ENCODE measurements at regions not wholly inside any gene's neighbourhood (a gene's known extent, or its start where the extent isn't known, plus 50 kb on each side); places are given as distances from the start of the nearest gene placed in this dataset.
"Not testable (repeated sequence)": the region's sequence is repeated elsewhere in the genome, so short reads cannot be mapped to it uniquely, and the experiment has no call there.

DNA sequence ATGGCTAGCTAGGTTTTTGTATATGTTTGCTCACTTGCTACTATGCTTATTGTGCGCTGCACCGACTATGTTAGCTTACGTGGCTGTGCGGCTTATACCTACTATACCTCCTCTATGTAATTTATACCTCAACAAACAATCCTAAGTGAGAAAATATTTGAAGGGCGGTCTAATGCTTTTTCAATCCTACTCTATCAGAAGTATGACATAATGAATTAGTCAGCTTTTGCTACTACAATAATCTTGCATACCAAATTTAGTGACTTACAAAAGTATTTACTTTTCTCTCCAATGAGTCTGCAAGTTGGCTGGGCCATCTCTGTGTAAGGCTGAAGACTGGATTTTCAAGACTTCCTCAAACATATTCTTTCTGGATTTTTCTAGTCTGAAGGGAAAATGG lies 391.2 kb upstream of the NECTIN3 start:
- no peak overlapping the region for H3K4me3 ChIP-seq (ENCODE audit: control insufficient read depth in 1 of 7, extremely low read depth in 1 of 7, insufficient read depth in 4 of 7, low read depth in 2 of 7, low read length in 6 of 7)
- no peaks in the 10 kb centered on the region for H3K36me3 ChIP-seq (ENCODE audit: control insufficient read depth in 4 of 4, insufficient read depth in 4 of 4, low read length in 3 of 4)
- no peak for DNase-seq
- H3K27me3 ChIP-seq (replicated peaks in 2 of 5; ENCODE audit: control insufficient read depth in 4 of 5, insufficient read depth in 5 of 5, low read length in 4 of 5): no peaks in the 10 kb centered on the region
- CTCF ChIA-PET: no interaction called here
- WGBS (ENCODE audit: insufficient coverage): 73% methylated on average over 5 of the region's 5 CpGs
- POLR2A ChIA-PET: no interaction called here
- H3K4me1 ChIP-seq (ENCODE audit: control extremely low read depth in 1 of 4, control insufficient read depth in 4 of 4, insufficient read depth in 4 of 4, low read length in 3 of 4): no peaks in the 10 kb centered on the region
- H3K27ac ChIP-seq (ENCODE audit: insufficient read depth in 1 of 2, low read depth in 1 of 2, low read length in 2 of 2, poor library complexity in 1 of 2, severe bottlenecking in 2 of 2): no peak overlapping the region
- no peaks in the 10 kb centered on the region for H3K9me3 ChIP-seq (ENCODE audit: control extremely low read depth in 1 of 5, control insufficient read depth in 4 of 5, insufficient read depth in 2 of 5, low read depth in 1 of 5, low read length in 4 of 5)

DNA sequence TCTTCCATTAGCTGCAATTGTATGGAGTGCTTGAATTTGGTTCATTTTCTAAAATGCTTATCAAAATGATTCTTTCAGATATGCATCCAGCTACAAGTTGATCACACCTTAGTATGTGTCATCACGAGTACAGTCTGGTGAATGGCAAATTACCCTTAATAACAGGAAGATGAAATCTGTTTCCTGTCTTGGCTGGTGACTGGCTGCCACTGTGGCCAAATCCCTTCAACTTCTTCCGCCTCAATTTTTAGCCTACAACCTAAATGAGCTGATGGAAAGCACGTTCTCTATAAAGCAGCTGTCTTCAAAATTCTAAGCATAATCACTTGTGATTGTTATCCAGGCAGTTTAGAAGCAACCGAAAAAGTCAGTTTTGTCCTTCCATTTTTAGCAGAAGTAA lies 387.1 kb upstream of the NECTIN3 start:
- ChIA-PET CTCF (no interaction called here), POLR2A (no interaction called here)
- H3K27ac ChIP-seq (ENCODE audit: insufficient read depth in 1 of 2, low read depth in 1 of 2, low read length in 2 of 2, poor library complexity in 1 of 2, severe bottlenecking in 2 of 2): no peak overlapping the region
- H3K36me3 ChIP-seq (ENCODE audit: control insufficient read depth in 4 of 4, insufficient read depth in 4 of 4, low read length in 3 of 4): no peaks in the 10 kb centered on the region
- 93% methylated on average over 2 of the region's 4 CpGs for WGBS (ENCODE audit: insufficient coverage)
- no peaks in the 10 kb centered on the region for H3K9me3 ChIP-seq (ENCODE audit: control extremely low read depth in 1 of 5, control insufficient read depth in 4 of 5, insufficient read depth in 2 of 5, low read depth in 1 of 5, low read length in 4 of 5)
- H3K4me3 ChIP-seq (ENCODE audit: control insufficient read depth in 1 of 7, extremely low read depth in 1 of 7, insufficient read depth in 4 of 7, low read depth in 2 of 7, low read length in 6 of 7): no peak overlapping the region
- no peaks in the 10 kb centered on the region for H3K4me1 ChIP-seq (ENCODE audit: control extremely low read depth in 1 of 4, control insufficient read depth in 4 of 4, insufficient read depth in 4 of 4, low read length in 3 of 4)
- DNase-seq: no peak
- no peaks in the 10 kb centered on the region for H3K27me3 ChIP-seq (replicated peaks in 2 of 5; ENCODE audit: control insufficient read depth in 4 of 5, insufficient read depth in 5 of 5, low read length in 4 of 5)

DNA sequence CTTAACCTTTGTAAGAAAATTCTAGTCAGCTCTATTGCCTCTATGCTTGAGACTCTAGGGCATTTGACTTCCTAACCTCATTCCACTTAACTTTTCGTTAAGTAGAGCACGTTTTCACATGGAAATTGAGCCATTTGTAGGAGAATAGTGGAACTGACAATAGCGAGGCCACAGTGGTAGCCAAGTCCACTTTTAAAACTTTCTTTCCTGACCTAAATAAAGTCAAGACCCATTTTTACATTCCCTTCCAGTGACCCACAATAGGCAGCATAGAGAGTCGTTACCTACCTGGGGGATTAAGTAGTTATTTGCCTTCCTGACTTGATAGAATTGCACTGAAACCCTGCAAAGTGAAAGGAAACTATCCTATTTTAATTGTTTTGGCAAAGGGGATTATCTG lies 386.0 kb upstream of the NECTIN3 start:
- ChIA-PET CTCF (no interaction called here), POLR2A (no interaction called here)
- 66% methylated on average over 3 of the region's 4 CpGs for WGBS (ENCODE audit: insufficient coverage)
- Histone ChIP-seq H3K36me3 (ENCODE audit: control insufficient read depth in 4 of 4, insufficient read depth in 4 of 4, low read length in 3 of 4) (no peaks in the 10 kb centered on the region), H3K4me1 (ENCODE audit: control extremely low read depth in 1 of 4, control insufficient read depth in 4 of 4, insufficient read depth in 4 of 4, low read length in 3 of 4) (no peaks in the 10 kb centered on the region), H3K9me3 (ENCODE audit: control extremely low read depth in 1 of 5, control insufficient read depth in 4 of 5, insufficient read depth in 2 of 5, low read depth in 1 of 5, low read length in 4 of 5) (no peaks in the 10 kb centered on the region), H3K27me3 (replicated peaks in 2 of 5; ENCODE audit: control insufficient read depth in 4 of 5, insufficient read depth in 5 of 5, low read length in 4 of 5) (no peaks in the 10 kb centered on the region), H3K4me3 (ENCODE audit: control insufficient read depth in 1 of 7, extremely low read depth in 1 of 7, insufficient read depth in 4 of 7, low read depth in 2 of 7, low read length in 6 of 7) (no peak overlapping the region), H3K27ac (ENCODE audit: insufficient read depth in 1 of 2, low read depth in 1 of 2, low read length in 2 of 2, poor library complexity in 1 of 2, severe bottlenecking in 2 of 2) (no peak overlapping the region)
- no peak for DNase-seq

DNA sequence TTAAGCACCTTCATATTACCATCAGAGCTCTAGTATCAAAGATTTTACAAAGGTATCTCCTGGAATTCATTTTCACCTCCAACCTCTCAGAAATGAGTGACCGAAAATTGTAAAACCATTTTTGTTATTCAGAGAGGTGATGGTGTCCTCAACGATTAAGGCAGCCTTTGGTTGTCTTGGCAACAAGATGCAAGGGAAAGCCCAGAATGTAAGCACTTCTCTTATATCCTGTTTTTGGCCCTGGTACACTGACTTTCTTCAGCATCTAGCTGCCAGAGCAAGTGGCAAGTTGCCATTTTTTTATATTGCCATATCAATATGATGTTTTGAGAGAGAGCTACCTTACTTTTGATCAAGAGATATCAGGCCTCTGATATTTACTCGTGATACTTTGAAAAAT lies 384.9 kb upstream of the NECTIN3 start:
- WGBS (ENCODE audit: insufficient coverage): 50% methylated on average over 1 of the region's 3 CpGs

DNA sequence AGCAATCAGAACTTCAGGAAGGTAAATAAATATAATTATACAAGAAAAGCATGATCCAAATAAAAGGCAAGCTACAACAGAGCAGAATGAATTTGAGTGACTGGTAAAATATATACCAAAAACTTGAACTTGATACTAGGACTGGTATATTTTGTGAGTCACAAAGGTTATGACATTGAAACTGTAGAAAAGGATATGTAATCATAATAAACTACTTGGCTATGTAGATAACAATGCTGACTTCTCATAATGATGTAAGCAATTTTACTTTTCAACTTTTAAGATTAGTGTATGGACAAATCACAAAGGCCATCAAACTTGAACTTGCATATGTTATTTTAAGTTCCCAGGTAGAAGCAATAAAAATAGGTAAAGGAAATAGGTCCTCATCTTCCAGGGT lies 384.5 kb upstream of the NECTIN3 start:
- H3K27me3 ChIP-seq (replicated peaks in 2 of 5; ENCODE audit: control insufficient read depth in 4 of 5, insufficient read depth in 5 of 5, low read length in 4 of 5): no peaks in the 10 kb centered on the region
- POLR2A ChIA-PET: no interaction called here
- no peak overlapping the region for H3K27ac ChIP-seq (ENCODE audit: insufficient read depth in 1 of 2, low read depth in 1 of 2, low read length in 2 of 2, poor library complexity in 1 of 2, severe bottlenecking in 2 of 2)
- CTCF ChIA-PET: no interaction called here
- H3K9me3 ChIP-seq (ENCODE audit: control extremely low read depth in 1 of 5, control insufficient read depth in 4 of 5, insufficient read depth in 2 of 5, low read depth in 1 of 5, low read length in 4 of 5): no peaks in the 10 kb centered on the region
- no peak overlapping the region for H3K4me3 ChIP-seq (ENCODE audit: control insufficient read depth in 1 of 7, extremely low read depth in 1 of 7, insufficient read depth in 4 of 7, low read depth in 2 of 7, low read length in 6 of 7)
- no peaks in the 10 kb centered on the region for H3K36me3 ChIP-seq (ENCODE audit: control insufficient read depth in 4 of 4, insufficient read depth in 4 of 4, low read length in 3 of 4)
- no peak for DNase-seq
- H3K4me1 ChIP-seq (ENCODE audit: control extremely low read depth in 1 of 4, control insufficient read depth in 4 of 4, insufficient read depth in 4 of 4, low read length in 3 of 4): no peaks in the 10 kb centered on the region

More for the DNA sequence above, 384.9 kb upstream of the NECTIN3 start:
- H3K4me3 ChIP-seq (ENCODE audit: control insufficient read depth in 1 of 7, extremely low read depth in 1 of 7, insufficient read depth in 4 of 7, low read depth in 2 of 7, low read length in 6 of 7): no peak overlapping the region
- H3K27me3 ChIP-seq (replicated peaks in 2 of 5; ENCODE audit: control insufficient read depth in 4 of 5, insufficient read depth in 5 of 5, low read length in 4 of 5): no peaks in the 10 kb centered on the region
- ChIA-PET POLR2A (no interaction called here), CTCF (no interaction called here)
- DNase-seq: no peak
- H3K36me3 ChIP-seq (ENCODE audit: control insufficient read depth in 4 of 4, insufficient read depth in 4 of 4, low read length in 3 of 4): no peaks in the 10 kb centered on the region
- H3K27ac ChIP-seq (ENCODE audit: insufficient read depth in 1 of 2, low read depth in 1 of 2, low read length in 2 of 2, poor library complexity in 1 of 2, severe bottlenecking in 2 of 2): no peak overlapping the region
- H3K9me3 ChIP-seq (ENCODE audit: control extremely low read depth in 1 of 5, control insufficient read depth in 4 of 5, insufficient read depth in 2 of 5, low read depth in 1 of 5, low read length in 4 of 5): no peaks in the 10 kb centered on the region
- H3K4me1 ChIP-seq (ENCODE audit: control extremely low read depth in 1 of 4, control insufficient read depth in 4 of 4, insufficient read depth in 4 of 4, low read length in 3 of 4): no peaks in the 10 kb centered on the region

DNA sequence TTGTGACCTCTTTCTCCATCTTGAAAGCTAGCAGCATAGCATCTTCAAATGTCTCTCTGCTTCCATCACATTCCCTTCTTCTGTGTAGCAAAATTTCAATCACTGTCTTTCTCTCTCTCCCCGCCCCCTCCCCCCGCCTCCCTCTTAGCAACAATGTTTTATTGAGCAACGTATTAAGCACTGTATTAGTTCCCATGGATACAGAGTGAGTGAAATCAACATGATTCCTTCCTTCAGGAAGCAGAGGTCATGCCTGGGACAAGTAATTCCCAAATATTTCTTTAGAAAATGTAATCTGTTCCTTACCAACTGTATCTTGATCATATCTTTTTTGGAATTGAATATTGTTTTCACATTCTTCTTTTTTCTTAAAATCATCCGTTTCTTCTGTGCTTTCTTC lies 373.7 kb upstream of the NECTIN3 start:
- CTCF ChIA-PET: no interaction called here
- Histone ChIP-seq H3K36me3 (ENCODE audit: control insufficient read depth in 4 of 4, insufficient read depth in 4 of 4, low read length in 3 of 4) (no peaks in the 10 kb centered on the region), H3K9me3 (ENCODE audit: control extremely low read depth in 1 of 5, control insufficient read depth in 4 of 5, insufficient read depth in 2 of 5, low read depth in 1 of 5, low read length in 4 of 5) (no peaks in the 10 kb centered on the region), H3K4me3 (ENCODE audit: control insufficient read depth in 1 of 7, extremely low read depth in 1 of 7, insufficient read depth in 4 of 7, low read depth in 2 of 7, low read length in 6 of 7) (no peak overlapping the region), H3K4me1 (ENCODE audit: control extremely low read depth in 1 of 4, control insufficient read depth in 4 of 4, insufficient read depth in 4 of 4, low read length in 3 of 4) (no peaks in the 10 kb centered on the region), H3K27ac (ENCODE audit: insufficient read depth in 1 of 2, low read depth in 1 of 2, low read length in 2 of 2, poor library complexity in 1 of 2, severe bottlenecking in 2 of 2) (no peak overlapping the region), H3K27me3 (replicated peaks in 2 of 5; ENCODE audit: control insufficient read depth in 4 of 5, insufficient read depth in 5 of 5, low read length in 4 of 5) (no peaks in the 10 kb centered on the region)
- no peak for DNase-seq
- WGBS (ENCODE audit: insufficient coverage): 90% methylated on average over 2 of the region's 4 CpGs
- POLR2A ChIA-PET: no interaction called here

DNA sequence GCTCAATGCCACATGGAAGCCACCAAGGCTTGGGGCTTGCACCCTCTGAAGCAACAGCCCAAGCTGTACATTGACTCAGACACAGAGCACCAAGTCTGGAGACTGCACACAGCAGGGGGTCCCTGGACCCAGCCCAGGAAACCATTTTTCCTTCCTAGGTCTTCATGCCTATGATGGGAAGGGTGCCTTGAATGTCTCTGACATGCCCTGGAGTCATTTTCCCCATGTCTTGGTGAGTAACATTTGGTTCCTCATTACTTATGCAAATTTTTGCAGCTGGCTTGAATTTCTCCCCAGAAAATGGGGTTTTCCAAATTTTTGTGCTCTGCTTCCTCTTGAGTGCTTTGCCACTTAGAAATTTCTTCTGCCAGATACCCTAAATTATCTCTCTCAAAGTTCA lies 367.3 kb upstream of the NECTIN3 start:
- H3K27me3 ChIP-seq (replicated peaks in 2 of 5; ENCODE audit: control insufficient read depth in 4 of 5, insufficient read depth in 5 of 5, low read length in 4 of 5); H3K4me3 ChIP-seq (ENCODE audit: control insufficient read depth in 1 of 7, extremely low read depth in 1 of 7, insufficient read depth in 4 of 7, low read depth in 2 of 7, low read length in 6 of 7); H3K36me3 ChIP-seq (ENCODE audit: control insufficient read depth in 4 of 4, insufficient read depth in 4 of 4, low read length in 3 of 4); H3K4me1 ChIP-seq (ENCODE audit: control extremely low read depth in 1 of 4, control insufficient read depth in 4 of 4, insufficient read depth in 4 of 4, low read length in 3 of 4); DNase-seq; H3K9me3 ChIP-seq (ENCODE audit: control extremely low read depth in 1 of 5, control insufficient read depth in 4 of 5, insufficient read depth in 2 of 5, low read depth in 1 of 5, low read length in 4 of 5); H3K27ac ChIP-seq (ENCODE audit: insufficient read depth in 1 of 2, low read depth in 1 of 2, low read length in 2 of 2, poor library complexity in 1 of 2, severe bottlenecking in 2 of 2); POLR2A ChIA-PET; CTCF ChIA-PET: not testable (repeated sequence)

DNA sequence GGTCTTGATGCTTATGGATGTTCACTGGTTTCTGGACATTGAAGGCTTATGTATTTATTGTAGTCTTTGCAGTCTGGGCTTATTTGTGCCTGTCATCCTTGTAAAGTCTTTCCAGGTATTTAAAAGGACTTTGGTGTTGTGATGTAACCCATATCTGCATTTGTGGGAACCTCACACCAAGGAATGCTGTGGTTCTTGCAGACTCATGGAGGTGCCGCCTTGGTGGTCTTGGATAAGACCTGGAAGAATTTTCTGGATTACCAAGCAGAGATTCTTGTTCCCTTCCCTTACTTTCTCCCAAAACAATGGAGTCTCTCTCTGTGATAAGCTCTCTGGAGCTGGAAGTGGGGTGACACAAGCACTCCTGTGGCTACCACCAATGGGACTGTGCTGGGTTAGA lies 363.5 kb upstream of the NECTIN3 start:
- no peaks in the 10 kb centered on the region for H3K27me3 ChIP-seq (replicated peaks in 2 of 5; ENCODE audit: control insufficient read depth in 4 of 5, insufficient read depth in 5 of 5, low read length in 4 of 5)
- H3K4me3 ChIP-seq (ENCODE audit: control insufficient read depth in 1 of 7, extremely low read depth in 1 of 7, insufficient read depth in 4 of 7, low read depth in 2 of 7, low read length in 6 of 7): no peak overlapping the region
- no peak for DNase-seq
- H3K4me1 ChIP-seq (ENCODE audit: control extremely low read depth in 1 of 4, control insufficient read depth in 4 of 4, insufficient read depth in 4 of 4, low read length in 3 of 4): no peaks in the 10 kb centered on the region
- H3K36me3 ChIP-seq (ENCODE audit: control insufficient read depth in 4 of 4, insufficient read depth in 4 of 4, low read length in 3 of 4): no peaks in the 10 kb centered on the region
- CTCF ChIA-PET: no interaction called here
- H3K27ac ChIP-seq (ENCODE audit: insufficient read depth in 1 of 2, low read depth in 1 of 2, low read length in 2 of 2, poor library complexity in 1 of 2, severe bottlenecking in 2 of 2): no peak overlapping the region
- peaks cover 0 to 3% (median 0%) of the 10 kb centered on the region in 5 experiments for H3K9me3 ChIP-seq (ENCODE audit: control extremely low read depth in 1 of 5, control insufficient read depth in 4 of 5, insufficient read depth in 2 of 5, low read depth in 1 of 5, low read length in 4 of 5)
- POLR2A ChIA-PET: no interaction called here
- 90% methylated on average over 1 of the region's 1 CpG for WGBS (ENCODE audit: insufficient coverage)

Measured in common myeloid progenitor, CD34-positive (primary cell).